ENCODE measurements at regions not wholly inside any gene's neighbourhood (a gene's known extent, or its start where the extent isn't known, plus 50 kb on each side); places are given as distances from the start of the nearest gene placed in this dataset.

- no peak for DNase-seq (ENCODE audit: low read depth)
- H3K4me3 ChIP-seq (ENCODE audit: low read depth, low read length) = no peak overlapping the region
- no peak for TF ChIP-seq CTCF (conservative IDR thresholded peaks at IDR 0.05; ENCODE audit: low read depth, low read length)
Measured at GRCh38 chr6:142696123-142697000, 248.6 kb downstream of the HIVEP2 start.

- DNase-seq (ENCODE audit: low read depth) = no peak
- no peak for TF ChIP-seq CTCF (conservative IDR thresholded peaks at IDR 0.05; ENCODE audit: low read depth, low read length)
- H3K4me3 ChIP-seq (ENCODE audit: low read depth, low read length) = no peak overlapping the region
Measured at GRCh38 chr6:142697001-142697335, 248.0 kb downstream of the HIVEP2 start.

GRCh38 chr6:142697922-142698321, 247.1 kb downstream of the HIVEP2 start:
- no peak overlapping the region for H3K4me3 ChIP-seq (ENCODE audit: low read depth, low read length)
- no peak for TF ChIP-seq CTCF (conservative IDR thresholded peaks at IDR 0.05; ENCODE audit: low read depth, low read length)
- peak; percentile 36 for DNase-seq (ENCODE audit: low read depth)

- DNase-seq (ENCODE audit: low read depth) = peak; percentile 28
- peak; percentile 50 for TF ChIP-seq CTCF (conservative IDR thresholded peaks at IDR 0.05; ENCODE audit: low read depth, low read length)
- no peak overlapping the region for H3K4me3 ChIP-seq (ENCODE audit: low read depth, low read length)
Measured at GRCh38 chr6:142698751-142699150, 246.2 kb downstream of the HIVEP2 start.

GRCh38 chr6:142699391-142699790, 245.6 kb downstream of the HIVEP2 start:
- H3K4me3 ChIP-seq (ENCODE audit: low read depth, low read length) = no peak overlapping the region
- DNase-seq (ENCODE audit: low read depth) = no peak
- no peak for TF ChIP-seq CTCF (conservative IDR thresholded peaks at IDR 0.05; ENCODE audit: low read depth, low read length)

GRCh38 chr6:142700032-142700431, 244.9 kb downstream of the HIVEP2 start:
- no peak overlapping the region for H3K4me3 ChIP-seq (ENCODE audit: low read depth, low read length)
- no peak for TF ChIP-seq CTCF (conservative IDR thresholded peaks at IDR 0.05; ENCODE audit: low read depth, low read length)
- DNase-seq (ENCODE audit: low read depth) = no peak

Measured in choroid plexus epithelial cell (primary cell).